ENCODE measurements at regions not wholly inside any gene's neighbourhood (a gene's known extent, or its start where the extent isn't known, plus 50 kb on each side); places are given as distances from the start of the nearest gene placed in this dataset.

DNA sequence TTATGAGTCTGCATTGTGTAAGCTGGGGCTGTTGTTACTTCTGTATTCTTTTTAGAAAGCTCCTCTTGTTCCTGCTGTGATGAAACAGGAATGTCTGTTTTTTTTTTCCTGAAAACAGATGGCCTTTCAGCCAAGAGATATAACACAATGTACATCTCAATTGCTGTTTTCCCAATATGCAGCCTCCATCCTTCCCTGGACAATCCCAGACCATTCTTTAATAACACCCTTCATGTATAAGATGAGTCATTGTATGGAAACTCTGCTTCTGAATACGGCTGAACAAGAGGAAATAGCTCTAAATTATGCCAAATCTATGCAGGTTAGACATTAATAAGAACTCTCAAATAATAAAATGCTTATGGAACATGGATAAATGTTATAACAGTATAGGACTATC is 60.2 kb upstream of the LRRC4C start:
- Histone ChIP-seq H3K36me3 (ENCODE audit: control insufficient read depth, insufficient read depth, low read length) (no peaks in the 10 kb centered on the region), H3K9me3 (ENCODE audit: control insufficient read depth, insufficient read depth, low read depth, low read length) (no peaks in the 10 kb centered on the region), H3K4me3 (replicated peaks in 1 of 4; ENCODE audit: control extremely low read depth in 1 of 4, insufficient read depth in 1 of 4, low read depth in 3 of 4, low read length in 4 of 4) (no peak overlapping the region), H2AFZ (ENCODE audit: low read length) (no peak overlapping the region), H3K4me2 (ENCODE audit: extremely low read depth, insufficient read depth, low read length) (no peak overlapping the region), H3K9ac (ENCODE audit: insufficient read depth, low read length) (no peak overlapping the region), H3K79me2 (ENCODE audit: control insufficient read depth, insufficient read depth, low read length) (no peaks in the 10 kb centered on the region), H3K27ac (ENCODE audit: insufficient read depth, low read length) (no peak overlapping the region), H4K20me1 (ENCODE audit: control insufficient read depth, extremely low read depth, insufficient read depth, low read length) (no peaks in the 10 kb centered on the region), H3K4me1 (ENCODE audit: control insufficient read depth, extremely low read depth, insufficient read depth, low read length) (no peaks in the 10 kb centered on the region), H3K27me3 (ENCODE audit: control insufficient read depth, insufficient read depth, low read length) (no peaks in the 10 kb centered on the region)
- DNase-seq (ENCODE audit: low read depth in 2 of 2): peak in 1 of 2 donors; percentile 55
- TF ChIP-seq, protein P1, sequence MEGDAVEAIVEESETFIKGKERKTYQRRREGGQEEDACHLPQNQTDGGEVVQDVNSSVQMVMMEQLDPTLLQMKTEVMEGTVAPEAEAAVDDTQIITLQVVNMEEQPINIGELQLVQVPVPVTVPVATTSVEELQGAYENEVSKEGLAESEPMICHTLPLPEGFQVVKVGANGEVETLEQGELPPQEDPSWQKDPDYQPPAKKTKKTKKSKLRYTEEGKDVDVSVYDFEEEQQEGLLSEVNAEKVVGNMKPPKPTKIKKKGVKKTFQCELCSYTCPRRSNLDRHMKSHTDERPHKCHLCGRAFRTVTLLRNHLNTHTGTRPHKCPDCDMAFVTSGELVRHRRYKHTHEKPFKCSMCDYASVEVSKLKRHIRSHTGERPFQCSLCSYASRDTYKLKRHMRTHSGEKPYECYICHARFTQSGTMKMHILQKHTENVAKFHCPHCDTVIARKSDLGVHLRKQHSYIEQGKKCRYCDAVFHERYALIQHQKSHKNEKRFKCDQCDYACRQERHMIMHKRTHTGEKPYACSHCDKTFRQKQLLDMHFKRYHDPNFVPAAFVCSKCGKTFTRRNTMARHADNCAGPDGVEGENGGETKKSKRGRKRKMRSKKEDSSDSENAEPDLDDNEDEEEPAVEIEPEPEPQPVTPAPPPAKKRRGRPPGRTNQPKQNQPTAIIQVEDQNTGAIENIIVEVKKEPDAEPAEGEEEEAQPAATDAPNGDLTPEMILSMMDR (conservative IDR thresholded peaks at IDR 0.05 in 1 of 2, IDR thresholded peaks at IDR 0.05 in 1 of 2; ENCODE audit: low read depth in 1 of 2, low read length in 2 of 2): no peak
- no peak for TF ChIP-seq EZH2 (IDR thresholded peaks at IDR 0.05; ENCODE audit: low read length, missing control alignments)

DNA sequence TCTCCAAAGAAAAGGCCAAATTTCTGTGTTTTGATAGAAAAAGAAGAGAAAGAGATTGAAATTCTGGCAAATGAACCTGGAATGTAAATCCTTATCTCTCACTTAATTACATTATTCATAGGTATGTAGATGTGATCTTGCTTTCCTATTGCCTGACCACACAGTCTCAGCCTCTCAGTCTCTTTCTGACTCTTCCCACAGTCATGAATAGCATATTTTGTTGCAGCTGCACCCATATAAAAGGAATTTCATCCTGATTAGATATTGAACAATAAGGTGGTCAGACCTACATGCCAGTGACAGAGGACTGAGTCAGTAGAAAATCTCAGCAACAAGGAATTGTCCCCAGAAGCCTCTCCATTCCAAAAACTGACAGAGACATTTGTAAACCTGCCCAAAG is 62.9 kb upstream of the LRRC4C start:
- Histone ChIP-seq H3K4me2 (ENCODE audit: extremely low read depth, insufficient read depth, low read length) (no peak overlapping the region), H4K20me1 (ENCODE audit: control insufficient read depth, extremely low read depth, insufficient read depth, low read length) (no peaks in the 10 kb centered on the region), H3K9me3 (ENCODE audit: control insufficient read depth, insufficient read depth, low read depth, low read length) (no peaks in the 10 kb centered on the region), H3K4me1 (ENCODE audit: control insufficient read depth, extremely low read depth, insufficient read depth, low read length) (no peaks in the 10 kb centered on the region), H3K36me3 (ENCODE audit: control insufficient read depth, insufficient read depth, low read length) (no peaks in the 10 kb centered on the region), H3K9ac (ENCODE audit: insufficient read depth, low read length) (no peak overlapping the region), H3K79me2 (ENCODE audit: control insufficient read depth, insufficient read depth, low read length) (no peaks in the 10 kb centered on the region), H3K27me3 (ENCODE audit: control insufficient read depth, insufficient read depth, low read length) (no peaks in the 10 kb centered on the region), H3K27ac (ENCODE audit: insufficient read depth, low read length) (no peak overlapping the region), H2AFZ (ENCODE audit: low read length) (no peak overlapping the region), H3K4me3 (replicated peaks in 1 of 4; ENCODE audit: control extremely low read depth in 1 of 4, insufficient read depth in 1 of 4, low read depth in 3 of 4, low read length in 4 of 4) (no peak overlapping the region)
- DNase-seq (ENCODE audit: low read depth in 2 of 2): peak in 1 of 2 donors; percentile 98
- TF ChIP-seq EZH2 (IDR thresholded peaks at IDR 0.05; ENCODE audit: low read length, missing control alignments): no peak
- TF ChIP-seq, protein P1 (conservative IDR thresholded peaks at IDR 0.05 in 1 of 2, IDR thresholded peaks at IDR 0.05 in 1 of 2; ENCODE audit: low read depth in 1 of 2, low read length in 2 of 2): no peak

DNA sequence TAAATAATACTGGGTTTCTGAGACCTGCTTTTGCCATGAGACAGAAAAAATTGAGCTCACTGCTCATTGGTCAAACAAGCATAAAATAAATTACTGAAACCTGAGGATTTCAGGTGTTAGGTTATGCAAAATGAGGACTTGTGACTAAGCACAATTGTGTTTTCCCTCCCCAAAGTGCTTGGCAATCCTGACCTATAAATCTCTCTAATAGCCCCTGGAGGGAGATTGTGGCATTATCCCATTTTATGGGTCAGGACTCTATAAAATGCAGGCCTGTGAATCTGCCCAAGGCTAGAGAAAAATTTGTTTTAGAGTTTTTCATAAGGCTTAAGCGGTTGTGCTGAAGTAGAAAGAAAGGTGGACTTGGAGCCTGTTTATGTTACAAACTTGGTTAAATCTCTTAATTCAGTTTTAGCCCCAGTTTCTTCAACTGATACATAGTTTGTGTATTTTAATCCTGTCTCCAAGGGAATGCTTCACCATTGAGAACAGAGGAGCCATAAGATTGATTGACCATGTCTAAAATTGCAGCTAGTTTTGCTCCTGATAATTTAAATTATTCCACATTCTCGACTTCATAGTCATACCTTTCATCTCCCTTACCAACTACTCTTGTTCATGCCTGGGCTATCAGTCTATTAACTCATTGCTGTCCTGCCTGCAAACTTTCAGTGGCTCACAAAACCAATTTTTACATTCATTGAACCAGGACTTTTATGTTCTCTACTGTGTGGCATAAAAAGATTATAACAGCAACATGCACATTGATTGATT is 63.6 kb upstream of the LRRC4C start:
- TF ChIP-seq EZH2 (IDR thresholded peaks at IDR 0.05; ENCODE audit: low read length, missing control alignments): no peak
- TF ChIP-seq, protein P1 (conservative IDR thresholded peaks at IDR 0.05 in 1 of 2, IDR thresholded peaks at IDR 0.05 in 1 of 2; ENCODE audit: low read depth in 1 of 2, low read length in 2 of 2): no peak
- peak in 1 of 2 donors; percentile 86 for DNase-seq (ENCODE audit: low read depth in 2 of 2)
- Histone ChIP-seq H4K20me1 (ENCODE audit: control insufficient read depth, extremely low read depth, insufficient read depth, low read length) (no peaks in the 10 kb centered on the region), H3K79me2 (ENCODE audit: control insufficient read depth, insufficient read depth, low read length) (no peaks in the 10 kb centered on the region), H3K4me3 (replicated peaks in 1 of 4; ENCODE audit: control extremely low read depth in 1 of 4, insufficient read depth in 1 of 4, low read depth in 3 of 4, low read length in 4 of 4) (no peak overlapping the region), H2AFZ (ENCODE audit: low read length) (no peak overlapping the region), H3K36me3 (ENCODE audit: control insufficient read depth, insufficient read depth, low read length) (no peaks in the 10 kb centered on the region), H3K4me2 (ENCODE audit: extremely low read depth, insufficient read depth, low read length) (no peak overlapping the region), H3K4me1 (ENCODE audit: control insufficient read depth, extremely low read depth, insufficient read depth, low read length) (no peaks in the 10 kb centered on the region), H3K27me3 (ENCODE audit: control insufficient read depth, insufficient read depth, low read length) (no peaks in the 10 kb centered on the region), H3K9ac (ENCODE audit: insufficient read depth, low read length) (no peak overlapping the region), H3K9me3 (ENCODE audit: control insufficient read depth, insufficient read depth, low read depth, low read length) (no peaks in the 10 kb centered on the region), H3K27ac (ENCODE audit: insufficient read depth, low read length) (no peak overlapping the region)
